ENCODE measurements at regions not wholly inside any gene's neighbourhood (a gene's known extent, or its start where the extent isn't known, plus 50 kb on each side); places are given as distances from the start of the nearest gene placed in this dataset.

- TF ChIP-seq KDM1A (IDR thresholded peaks at IDR 0.05; ENCODE audit: low read depth): no peak
- TF ChIP-seq TP53 (CRISPR knock-in tag; IDR thresholded peaks at IDR 0.05): no peak
- TF ChIP-seq GATA3 (IDR thresholded peaks at IDR 0.05; ENCODE audit: borderline replicate concordance): no peak
- no peak for TF ChIP-seq POLR2A (IDR thresholded peaks at IDR 0.05; ENCODE audit: low read length)
- TF ChIP-seq CTCF (IDR thresholded peaks at IDR 0.05): no peak
- no peak for TF ChIP-seq RAD21 (conservative IDR thresholded peaks at IDR 0.05 in 1 of 2, IDR thresholded peaks at IDR 0.05 in 1 of 2)
- TF ChIP-seq HDAC2 (IDR thresholded peaks at IDR 0.05): no peak
- TF ChIP-seq POLR2AphosphoS2 (conservative IDR thresholded peaks at IDR 0.05; ENCODE audit: low read length): no peak
Measured at GRCh38 chr15:37792351-37792750, 142.1 kb upstream of the TMCO5A start.

Data from A549 (cell line).